ENCODE measurements at regions not wholly inside any gene's neighbourhood (a gene's known extent, or its start where the extent isn't known, plus 50 kb on each side); places are given as distances from the start of the nearest gene placed in this dataset.
A peak's percentile ranks its signal among the peaks of the same experiment; 100 is the strongest.

DNA sequence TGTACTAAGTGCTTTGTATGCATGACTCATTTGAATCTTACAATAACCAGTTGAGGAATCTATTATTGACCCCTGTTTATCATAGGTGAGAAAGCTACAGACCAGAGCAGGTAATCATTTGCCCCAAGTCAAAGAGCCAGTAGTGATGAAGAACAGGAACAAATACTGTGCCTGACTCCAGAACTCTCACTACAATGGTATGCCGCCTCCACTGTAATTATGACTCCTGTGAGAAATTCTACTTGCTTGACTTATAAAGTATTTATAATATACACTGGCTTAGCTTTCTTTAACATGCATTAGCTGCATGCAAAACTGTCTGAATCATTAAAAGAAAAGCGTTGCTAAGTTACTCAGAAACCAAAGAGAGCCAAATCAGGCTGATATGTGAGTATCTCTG lies 92.6 kb downstream of the ZNF281 start:
- FAIRE-seq (no peak), DNase-seq (ENCODE audit: low read depth) (peak; percentile 83)
- no peaks in the 10 kb centered on the region for H3K27me3 ChIP-seq (ENCODE audit: control insufficient read depth, insufficient read depth, low read length)
- TF ChIP-seq, protein P1, sequence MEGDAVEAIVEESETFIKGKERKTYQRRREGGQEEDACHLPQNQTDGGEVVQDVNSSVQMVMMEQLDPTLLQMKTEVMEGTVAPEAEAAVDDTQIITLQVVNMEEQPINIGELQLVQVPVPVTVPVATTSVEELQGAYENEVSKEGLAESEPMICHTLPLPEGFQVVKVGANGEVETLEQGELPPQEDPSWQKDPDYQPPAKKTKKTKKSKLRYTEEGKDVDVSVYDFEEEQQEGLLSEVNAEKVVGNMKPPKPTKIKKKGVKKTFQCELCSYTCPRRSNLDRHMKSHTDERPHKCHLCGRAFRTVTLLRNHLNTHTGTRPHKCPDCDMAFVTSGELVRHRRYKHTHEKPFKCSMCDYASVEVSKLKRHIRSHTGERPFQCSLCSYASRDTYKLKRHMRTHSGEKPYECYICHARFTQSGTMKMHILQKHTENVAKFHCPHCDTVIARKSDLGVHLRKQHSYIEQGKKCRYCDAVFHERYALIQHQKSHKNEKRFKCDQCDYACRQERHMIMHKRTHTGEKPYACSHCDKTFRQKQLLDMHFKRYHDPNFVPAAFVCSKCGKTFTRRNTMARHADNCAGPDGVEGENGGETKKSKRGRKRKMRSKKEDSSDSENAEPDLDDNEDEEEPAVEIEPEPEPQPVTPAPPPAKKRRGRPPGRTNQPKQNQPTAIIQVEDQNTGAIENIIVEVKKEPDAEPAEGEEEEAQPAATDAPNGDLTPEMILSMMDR (IDR thresholded peaks at IDR 0.05; ENCODE audit: insufficient read depth, low read length, severe bottlenecking) = no peak
- H3K4me3 ChIP-seq (ENCODE audit: low read depth, low read length) = no peak overlapping the region
- no peaks in the 10 kb centered on the region for H3K36me3 ChIP-seq (ENCODE audit: control insufficient read depth, insufficient read depth, low read length)

DNA sequence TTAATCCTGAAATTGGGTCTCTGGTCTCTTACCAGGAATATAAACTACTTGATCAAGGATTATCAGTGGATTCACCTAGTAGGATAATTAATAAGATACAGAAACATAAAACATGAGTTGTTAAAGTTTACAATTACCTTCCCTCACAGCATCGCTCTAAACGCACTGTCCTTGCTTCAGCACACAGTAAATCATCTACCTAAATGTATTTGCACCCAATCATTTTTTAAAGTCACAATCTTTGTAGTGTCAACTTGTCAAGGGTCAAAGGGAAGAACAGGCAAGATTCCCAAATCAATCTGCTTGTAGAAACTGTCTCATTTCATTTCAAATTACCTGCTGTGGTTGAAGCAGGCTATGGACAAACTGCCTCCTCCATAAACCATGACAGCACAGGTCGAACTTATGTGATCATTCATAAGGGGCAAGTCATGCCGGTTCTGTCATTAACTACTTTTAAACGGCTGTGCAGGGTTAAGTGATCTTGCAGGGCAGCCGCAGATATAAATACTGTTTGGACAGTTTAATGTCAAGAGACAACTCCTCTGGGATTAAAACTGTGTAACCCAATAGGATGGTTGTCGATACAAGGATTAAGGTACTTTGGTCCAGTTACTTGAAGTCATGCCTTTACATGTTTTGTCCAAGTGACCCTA lies 93.6 kb downstream of the ZNF281 start:
- H3K4me3 ChIP-seq (ENCODE audit: low read depth, low read length) = no peak overlapping the region
- H3K36me3 ChIP-seq (ENCODE audit: control insufficient read depth, insufficient read depth, low read length) = no peaks in the 10 kb centered on the region
- DNase-seq (ENCODE audit: low read depth) (no peak), FAIRE-seq (no peak)
- TF ChIP-seq, protein P1 (IDR thresholded peaks at IDR 0.05; ENCODE audit: insufficient read depth, low read length, severe bottlenecking) = no peak
- no peaks in the 10 kb centered on the region for H3K27me3 ChIP-seq (ENCODE audit: control insufficient read depth, insufficient read depth, low read length)

DNA sequence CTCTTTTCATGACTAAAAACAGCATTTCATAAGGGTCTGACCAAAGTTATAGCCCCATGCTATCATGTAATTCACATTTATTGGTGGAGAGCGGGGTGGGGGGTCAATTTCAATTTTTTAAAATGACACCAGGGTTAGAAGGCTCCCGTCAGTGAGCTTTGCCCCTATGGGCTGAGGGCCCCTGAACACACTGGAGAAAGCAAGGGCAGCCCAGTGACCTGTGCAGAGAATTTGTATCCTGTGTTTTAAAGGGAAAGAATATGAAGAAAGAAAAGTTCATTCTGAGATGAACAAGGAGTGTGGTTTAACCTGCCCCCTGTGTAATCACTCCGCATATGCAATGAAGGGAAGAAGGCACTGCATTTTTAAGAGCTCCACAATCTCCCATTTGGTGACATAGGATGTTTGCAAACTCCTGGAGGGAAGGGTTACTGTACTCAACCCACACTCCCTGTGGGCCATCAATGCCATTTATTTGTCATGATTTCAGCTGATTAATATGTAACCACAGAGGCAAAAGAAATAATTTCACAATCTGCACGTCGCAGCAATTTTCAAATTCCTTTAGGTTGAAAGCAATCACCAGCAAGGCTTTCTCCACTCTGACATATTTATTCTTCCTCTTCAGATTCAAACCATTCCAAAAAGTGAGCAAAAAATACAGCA lies 95.6 kb downstream of the ZNF281 start:
- TF ChIP-seq, protein P1 (IDR thresholded peaks at IDR 0.05; ENCODE audit: insufficient read depth, low read length, severe bottlenecking) = no peak
- H3K27me3 ChIP-seq (ENCODE audit: control insufficient read depth, insufficient read depth, low read length) = no peaks in the 10 kb centered on the region
- H3K36me3 ChIP-seq (ENCODE audit: control insufficient read depth, insufficient read depth, low read length) = no peaks in the 10 kb centered on the region
- DNase-seq (ENCODE audit: low read depth) (peak; percentile 61), FAIRE-seq (no peak)
- no peak overlapping the region for H3K4me3 ChIP-seq (ENCODE audit: low read depth, low read length)

DNA sequence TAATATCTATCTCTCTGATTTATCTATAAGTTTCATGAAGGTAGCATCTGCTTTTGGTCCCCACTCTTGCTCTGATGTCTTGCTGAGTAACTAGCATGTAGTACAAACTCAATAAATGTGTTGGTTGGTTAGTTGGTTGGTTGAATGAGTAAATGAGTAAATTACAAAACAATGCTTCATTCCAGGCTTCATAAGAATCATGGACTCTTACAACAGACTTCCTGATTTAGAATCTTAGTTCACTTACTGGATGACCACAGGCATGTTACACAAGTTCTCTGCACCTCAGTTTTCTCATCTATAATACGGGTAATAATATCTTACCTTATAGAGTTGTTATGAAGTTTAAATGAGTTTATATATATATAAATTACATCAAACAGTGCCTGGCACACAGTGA lies 98.6 kb downstream of the ZNF281 start:
- H3K36me3 ChIP-seq (ENCODE audit: control insufficient read depth, insufficient read depth, low read length) = no peaks in the 10 kb centered on the region
- TF ChIP-seq, protein P1 (IDR thresholded peaks at IDR 0.05; ENCODE audit: insufficient read depth, low read length, severe bottlenecking) = no peak
- H3K27me3 ChIP-seq (ENCODE audit: control insufficient read depth, insufficient read depth, low read length) = no peaks in the 10 kb centered on the region
- no peak overlapping the region for H3K4me3 ChIP-seq (ENCODE audit: low read depth, low read length)
- FAIRE-seq (no peak), DNase-seq (ENCODE audit: low read depth) (peak; percentile 40)

DNA sequence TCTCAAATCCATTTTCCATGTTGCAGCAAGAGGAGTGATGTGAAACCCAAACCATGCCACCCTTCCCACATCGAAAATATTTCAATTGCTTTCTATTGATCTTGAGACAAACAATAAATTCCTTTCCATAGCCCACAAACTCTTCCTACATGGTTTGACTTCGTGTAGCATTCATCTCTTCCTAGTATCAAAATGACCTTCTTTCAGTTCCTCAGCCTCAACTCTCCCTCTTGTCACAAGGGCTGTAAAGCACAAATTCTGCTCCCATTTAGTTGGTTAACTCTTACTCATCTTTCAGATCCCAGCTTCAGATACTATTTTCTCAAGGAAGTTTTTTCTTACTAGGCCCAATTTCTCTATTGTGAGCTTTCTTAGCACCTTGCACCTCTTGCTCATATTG lies 99.0 kb downstream of the ZNF281 start:
- no peak for FAIRE-seq
- TF ChIP-seq, protein P1 (IDR thresholded peaks at IDR 0.05; ENCODE audit: insufficient read depth, low read length, severe bottlenecking) = no peak
- no peak for DNase-seq (ENCODE audit: low read depth)
- Histone ChIP-seq H3K27me3 (ENCODE audit: control insufficient read depth, insufficient read depth, low read length) (no peaks in the 10 kb centered on the region), H3K4me3 (ENCODE audit: low read depth, low read length) (no peak overlapping the region), H3K36me3 (ENCODE audit: control insufficient read depth, insufficient read depth, low read length) (no peaks in the 10 kb centered on the region)

DNA sequence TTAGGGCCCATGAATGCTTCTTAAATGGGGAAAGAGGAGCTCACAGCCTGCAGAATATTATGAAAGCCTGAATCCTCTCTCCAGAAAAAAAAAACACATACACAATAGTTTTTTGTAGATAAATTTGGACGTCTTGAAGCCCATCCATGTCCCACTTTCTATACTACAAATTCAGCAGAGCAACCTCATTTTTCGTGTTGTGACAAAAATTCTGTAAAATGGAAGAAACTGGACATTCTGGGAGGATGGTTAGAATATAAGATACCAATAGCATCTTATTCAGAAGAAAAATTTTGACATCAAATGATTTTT lies 102.1 kb downstream of the ZNF281 start:
- no peaks in the 10 kb centered on the region for H3K27me3 ChIP-seq (ENCODE audit: control insufficient read depth, insufficient read depth, low read length)
- TF ChIP-seq, protein P1 (IDR thresholded peaks at IDR 0.05; ENCODE audit: insufficient read depth, low read length, severe bottlenecking) = no peak
- DNase-seq (ENCODE audit: low read depth) = no peak
- no peaks in the 10 kb centered on the region for H3K36me3 ChIP-seq (ENCODE audit: control insufficient read depth, insufficient read depth, low read length)
- FAIRE-seq = no peak
- no peak overlapping the region for H3K4me3 ChIP-seq (ENCODE audit: low read depth, low read length)
